Fibroblast of pulmonary artery (primary cell): ENCODE measurements at regions not wholly inside any gene's neighbourhood (a gene's known extent, or its start where the extent isn't known, plus 50 kb on each side); places are given as distances from the start of the nearest gene placed in this dataset.
A peak's percentile ranks its signal among the peaks of the same experiment; 100 is the strongest.

Source experiments
- DNase-seq: peaks from one replicate; pipeline ENCODE4 v3.0.0-alpha.2; 2010; ENCODE audit warnings: low read depth
- H3K4me3 ChIP-seq: replicated peaks from 2 replicates; pipeline ENCODE4 v1.5.1; 2011; ENCODE audit warnings: low read depth, mild to moderate bottlenecking, control low read depth, low read length, moderate library complexity
- TF ChIP-seq, protein P1 (sequence below): IDR thresholded peaks from 2 replicates; pipeline ENCODE4 v1.5.1; 2011; ENCODE audit warnings: mild to moderate bottlenecking, control low read depth, low read length, inconsistent platforms; ENCODE audit errors: missing control alignments

DNA sequence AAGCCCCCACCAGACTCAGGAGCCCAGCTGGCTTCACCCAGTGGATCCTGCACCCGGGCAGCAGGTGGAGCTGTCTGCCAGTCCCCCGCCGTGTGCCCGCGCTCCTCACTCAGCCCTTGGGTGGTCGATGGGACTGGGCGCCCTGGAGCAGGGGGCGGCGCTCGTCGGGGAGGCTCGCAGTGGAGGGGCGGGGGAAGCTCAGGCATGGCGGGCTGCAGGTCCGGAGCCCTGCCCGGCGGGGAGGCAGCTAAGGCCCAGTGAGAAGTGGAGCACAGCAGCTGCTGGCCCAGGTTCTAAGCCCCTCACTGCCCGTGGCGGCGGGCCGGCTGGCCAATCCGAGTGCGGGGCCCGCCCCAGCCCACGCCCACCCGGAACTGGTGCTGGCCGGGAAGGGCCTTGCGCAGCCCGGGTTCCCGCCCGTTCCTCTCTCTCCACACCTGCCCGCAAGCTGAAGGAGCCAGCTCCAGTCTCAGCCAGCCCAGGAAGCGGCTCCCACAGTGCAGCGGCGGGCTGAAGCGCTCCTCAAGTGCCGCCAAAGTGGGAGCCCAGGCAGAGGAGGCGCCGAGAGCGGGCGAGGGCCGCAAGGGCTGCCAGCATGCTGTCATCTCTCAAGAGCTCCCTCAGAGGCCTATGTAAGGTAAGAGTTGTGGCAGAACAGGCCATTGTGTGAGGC lies 1307.8 kb upstream of the TMEFF2 start:
- peak overlapping the region; percentile 12 for H3K4me3 ChIP-seq
- DNase-seq, result peak; percentile 2
- TF ChIP-seq, protein P1, sequence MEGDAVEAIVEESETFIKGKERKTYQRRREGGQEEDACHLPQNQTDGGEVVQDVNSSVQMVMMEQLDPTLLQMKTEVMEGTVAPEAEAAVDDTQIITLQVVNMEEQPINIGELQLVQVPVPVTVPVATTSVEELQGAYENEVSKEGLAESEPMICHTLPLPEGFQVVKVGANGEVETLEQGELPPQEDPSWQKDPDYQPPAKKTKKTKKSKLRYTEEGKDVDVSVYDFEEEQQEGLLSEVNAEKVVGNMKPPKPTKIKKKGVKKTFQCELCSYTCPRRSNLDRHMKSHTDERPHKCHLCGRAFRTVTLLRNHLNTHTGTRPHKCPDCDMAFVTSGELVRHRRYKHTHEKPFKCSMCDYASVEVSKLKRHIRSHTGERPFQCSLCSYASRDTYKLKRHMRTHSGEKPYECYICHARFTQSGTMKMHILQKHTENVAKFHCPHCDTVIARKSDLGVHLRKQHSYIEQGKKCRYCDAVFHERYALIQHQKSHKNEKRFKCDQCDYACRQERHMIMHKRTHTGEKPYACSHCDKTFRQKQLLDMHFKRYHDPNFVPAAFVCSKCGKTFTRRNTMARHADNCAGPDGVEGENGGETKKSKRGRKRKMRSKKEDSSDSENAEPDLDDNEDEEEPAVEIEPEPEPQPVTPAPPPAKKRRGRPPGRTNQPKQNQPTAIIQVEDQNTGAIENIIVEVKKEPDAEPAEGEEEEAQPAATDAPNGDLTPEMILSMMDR, result no peak

DNA sequence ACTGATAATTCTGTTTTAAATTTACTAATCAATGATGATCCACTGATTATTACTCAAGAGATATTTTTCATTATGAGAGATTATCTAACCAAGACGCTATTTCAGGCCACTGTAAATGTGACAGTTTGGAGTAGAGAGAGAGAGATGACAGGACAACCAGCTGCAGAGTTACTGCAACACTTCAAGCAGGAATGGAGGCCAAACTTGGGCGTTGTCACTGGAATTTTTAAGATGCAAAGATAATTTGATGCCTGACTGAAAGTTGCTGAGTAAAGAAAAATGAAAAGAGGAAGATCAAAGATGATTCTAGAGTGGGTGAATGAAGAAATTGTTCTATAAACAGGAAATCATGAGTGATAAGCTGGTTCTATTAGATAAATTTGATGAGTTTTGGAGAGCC lies 1302.1 kb upstream of the TMEFF2 start:
- TF ChIP-seq, protein P1, result no peak
- no peak for DNase-seq
- no peak overlapping the region for H3K4me3 ChIP-seq

DNA sequence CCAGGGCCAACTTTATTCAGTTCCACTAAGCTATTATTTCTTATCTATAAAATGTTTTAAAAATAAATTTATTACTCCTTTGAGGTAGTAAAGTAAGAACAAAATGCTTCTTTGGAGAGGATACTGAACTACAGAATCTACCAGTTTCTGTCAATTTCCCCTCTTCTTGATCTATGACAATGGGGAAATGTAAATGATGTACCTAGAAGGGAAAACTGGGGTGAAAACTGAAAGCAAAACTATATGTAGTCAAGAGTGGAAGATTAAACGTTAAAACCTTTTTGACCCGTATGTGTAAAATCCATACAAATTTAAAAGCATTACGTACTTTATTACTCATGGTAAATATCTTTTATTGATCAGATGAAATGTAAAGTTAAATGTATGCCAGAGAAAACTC lies 1287.8 kb upstream of the TMEFF2 start:
- TF ChIP-seq, protein P1, result no peak
- no peak for DNase-seq
- no peak overlapping the region for H3K4me3 ChIP-seq

DNA sequence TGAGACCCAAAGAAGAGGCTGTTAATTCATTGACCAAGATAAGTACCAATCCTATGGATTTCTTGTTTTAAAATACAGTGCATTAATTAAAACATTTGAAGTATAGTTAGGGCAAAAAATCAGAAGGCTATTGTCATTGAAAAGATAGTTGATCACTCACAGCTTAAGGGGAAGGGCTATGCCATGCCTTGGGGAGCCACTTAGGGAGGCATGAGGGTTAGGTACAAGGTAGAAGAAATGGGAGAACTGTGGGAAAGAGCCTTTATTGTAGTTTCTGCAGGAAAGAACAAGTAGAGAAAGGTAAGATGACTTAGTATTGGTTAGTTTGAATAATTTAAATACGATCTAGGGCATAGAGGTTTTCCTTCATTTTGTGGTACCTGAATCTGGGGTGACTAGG lies 1285.5 kb upstream of the TMEFF2 start:
- TF ChIP-seq, protein P1, result no peak
- no peak overlapping the region for H3K4me3 ChIP-seq
- DNase-seq, result no peak

DNA sequence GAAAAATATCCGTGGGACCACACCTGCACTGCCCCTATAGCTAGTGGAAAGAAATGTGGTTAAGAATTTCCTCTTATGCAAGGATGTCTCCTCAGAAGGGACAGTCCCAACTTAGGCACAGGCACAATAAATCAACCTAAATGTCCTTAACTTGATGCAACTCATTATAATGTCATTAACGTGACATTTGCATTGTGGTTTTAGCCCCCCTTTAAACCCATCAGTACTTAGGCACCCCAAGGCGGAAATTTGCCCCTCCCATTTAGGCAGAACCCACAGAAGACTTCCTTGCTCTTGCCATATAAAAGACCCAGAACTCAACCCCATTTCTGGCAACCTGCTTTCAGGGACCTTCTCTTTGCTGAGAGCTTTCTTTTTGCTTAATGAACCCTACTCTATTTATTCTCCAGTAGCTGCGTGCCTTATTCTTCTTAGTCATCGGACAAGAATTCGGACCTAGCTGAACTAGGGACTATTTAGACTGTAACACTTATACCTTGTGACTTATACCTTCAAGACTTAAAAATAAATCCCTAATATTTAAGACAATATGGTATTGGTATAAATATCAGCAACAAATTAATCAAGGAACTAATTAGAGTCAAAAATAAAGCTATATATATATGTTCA lies 1281.6 kb upstream of the TMEFF2 start:
- TF ChIP-seq, protein P1, result no peak
- DNase-seq, result no peak
- no peak overlapping the region for H3K4me3 ChIP-seq

DNA sequence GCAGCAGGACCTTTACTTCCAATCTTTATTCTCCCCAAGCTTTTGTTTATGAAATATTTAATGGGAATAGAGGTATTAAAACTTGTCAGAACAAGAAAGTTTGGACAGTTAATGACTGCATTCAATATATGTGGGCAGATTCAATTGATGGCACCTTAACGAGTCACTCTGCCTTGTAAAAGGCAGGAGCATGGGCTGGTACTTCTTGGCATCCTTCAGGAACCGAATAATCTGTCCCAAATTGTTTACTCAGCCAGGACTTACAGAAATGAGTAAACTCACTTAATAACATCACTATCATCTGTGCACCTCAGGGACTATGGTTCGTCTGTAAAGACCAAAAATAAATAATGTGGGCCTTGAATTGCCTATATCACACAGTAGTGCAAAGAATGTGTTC lies 1280.3 kb upstream of the TMEFF2 start:
- DNase-seq, result no peak
- TF ChIP-seq, protein P1, result no peak
- no peak overlapping the region for H3K4me3 ChIP-seq

DNA sequence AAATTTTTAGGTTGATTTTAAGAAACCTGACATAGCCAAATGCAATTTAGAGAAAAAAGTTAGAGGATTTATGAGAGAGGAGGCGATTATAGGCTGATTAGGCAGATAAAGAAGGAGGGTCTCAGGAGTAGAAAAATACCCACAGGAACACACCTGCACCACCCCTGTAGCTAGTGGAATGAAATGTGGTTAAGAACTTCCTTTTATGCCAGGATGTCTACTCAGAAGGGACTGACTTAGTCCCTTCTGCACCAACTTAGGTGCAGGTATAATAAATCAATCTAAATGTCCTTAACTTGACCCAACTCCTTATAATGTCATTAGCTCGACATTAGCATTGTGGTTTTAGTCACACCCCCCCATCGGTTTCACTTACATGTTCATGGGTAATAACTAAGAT lies 1274.5 kb upstream of the TMEFF2 start:
- TF ChIP-seq, protein P1, result no peak
- no peak for DNase-seq
- no peak overlapping the region for H3K4me3 ChIP-seq
